ENCODE measurements at regions not wholly inside any gene's neighbourhood (a gene's known extent, or its start where the extent isn't known, plus 50 kb on each side); places are given as distances from the start of the nearest gene placed in this dataset.

- no peaks in the 10 kb centered on the region for H4K20me1 ChIP-seq (ENCODE audit: insufficient read depth, low read length)
- H3K4me1 Mint-ChIP-seq, result no peaks in the 10 kb centered on the region
- TF ChIP-seq CTCF (IDR thresholded peaks at IDR 0.05), result no peak
- no peak for DNase-seq
- no peak overlapping the region for H3K27ac Mint-ChIP-seq
- no peaks in the 10 kb centered on the region for H3K4me1 ChIP-seq (ENCODE audit: control insufficient read depth in 1 of 2, insufficient read depth in 2 of 2, low read length in 2 of 2)
- no peaks in the 10 kb centered on the region for H3K36me3 Mint-ChIP-seq
- no peak overlapping the region for H3K4me3 ChIP-seq (replicated peaks in 1 of 3; ENCODE audit: low read depth in 2 of 3, low read length in 3 of 3)
- H3K4me2 ChIP-seq (replicated peaks; ENCODE audit: extremely low read depth, low read length, poor library complexity, severe bottlenecking), result no peak overlapping the region
- peaks cover 11 to 12% of the 10 kb centered on the region in 2 donors for H3K9me3 ChIP-seq (replicated peaks in 1 of 2; ENCODE audit: control insufficient read depth in 1 of 2, insufficient read depth in 1 of 2, low read length in 2 of 2)
- no peak overlapping the region for H3K4me3 Mint-ChIP-seq
- H3K27me3 ChIP-seq (ENCODE audit: control insufficient read depth in 2 of 2, insufficient read depth in 2 of 2, low read length in 2 of 2), result no peaks in the 10 kb centered on the region
- H3K27ac ChIP-seq (ENCODE audit: low read depth in 1 of 2, low read length in 2 of 2), result no peak overlapping the region
- no peak overlapping the region for H2AFZ ChIP-seq (ENCODE audit: insufficient read depth, low read depth, low read length, poor library complexity, severe bottlenecking)
- H3K27me3 Mint-ChIP-seq (ENCODE audit: low read depth in 3 of 3), result peaks cover 0 to 2% (median 0%) of the 10 kb centered on the region in 3 donors
- H3K36me3 ChIP-seq (replicated peaks in 1 of 2; ENCODE audit: control insufficient read depth in 1 of 2, insufficient read depth in 2 of 2, low read length in 2 of 2), result no peaks in the 10 kb centered on the region
- H3K9me3 Mint-ChIP-seq, result peaks cover 1 to 15% (median 3%) of the 10 kb centered on the region in 7 donors
- no peak overlapping the region for H3K9ac ChIP-seq (ENCODE audit: insufficient read depth, low read length, poor library complexity, severe bottlenecking)
- intact Hi-C loops (cut with micrococcal nuclease), result no loop called here
- H3K79me2 ChIP-seq (ENCODE audit: insufficient read depth, low read length), result no peaks in the 10 kb centered on the region
Observed at GRCh38 chr17:53017227-53017626, 805.5 kb upstream of the KIF2B start.

- no peak overlapping the region for H3K4me3 Mint-ChIP-seq
- TF ChIP-seq CTCF (IDR thresholded peaks at IDR 0.05), result no peak
- no peaks in the 10 kb centered on the region for H3K36me3 Mint-ChIP-seq
- Histone ChIP-seq H3K79me2 (ENCODE audit: insufficient read depth, low read length) (no peaks in the 10 kb centered on the region), H2AFZ (ENCODE audit: insufficient read depth, low read depth, low read length, poor library complexity, severe bottlenecking) (no peak overlapping the region), H3K4me1 (ENCODE audit: control insufficient read depth in 1 of 2, insufficient read depth in 2 of 2, low read length in 2 of 2) (no peaks in the 10 kb centered on the region), H3K27me3 (ENCODE audit: control insufficient read depth in 2 of 2, insufficient read depth in 2 of 2, low read length in 2 of 2) (no peaks in the 10 kb centered on the region), H3K9ac (ENCODE audit: insufficient read depth, low read length, poor library complexity, severe bottlenecking) (no peak overlapping the region), H3K4me2 (replicated peaks; ENCODE audit: extremely low read depth, low read length, poor library complexity, severe bottlenecking) (no peak overlapping the region), H3K36me3 (replicated peaks in 1 of 2; ENCODE audit: control insufficient read depth in 1 of 2, insufficient read depth in 2 of 2, low read length in 2 of 2) (no peaks in the 10 kb centered on the region), H3K4me3 (replicated peaks in 1 of 3; ENCODE audit: low read depth in 2 of 3, low read length in 3 of 3) (no peak overlapping the region), H3K9me3 (replicated peaks in 1 of 2; ENCODE audit: control insufficient read depth in 1 of 2, insufficient read depth in 1 of 2, low read length in 2 of 2) (peaks cover 11 to 12% of the 10 kb centered on the region in 2 donors), H4K20me1 (ENCODE audit: insufficient read depth, low read length) (no peaks in the 10 kb centered on the region), H3K27ac (ENCODE audit: low read depth in 1 of 2, low read length in 2 of 2) (no peak overlapping the region)
- H3K9me3 Mint-ChIP-seq, result peaks cover 1 to 15% (median 3%) of the 10 kb centered on the region in 7 donors
- intact Hi-C loops (cut with micrococcal nuclease), result no loop called here
- H3K27me3 Mint-ChIP-seq (ENCODE audit: low read depth in 3 of 3), result peaks cover 0 to 2% (median 0%) of the 10 kb centered on the region in 3 donors
- no peak overlapping the region for H3K27ac Mint-ChIP-seq
- no peaks in the 10 kb centered on the region for H3K4me1 Mint-ChIP-seq
- no peak for DNase-seq
Observed at GRCh38 chr17:53016085-53016484, 806.6 kb upstream of the KIF2B start.
